ENCODE measurements at regions not wholly inside any gene's neighbourhood (a gene's known extent, or its start where the extent isn't known, plus 50 kb on each side); places are given as distances from the start of the nearest gene placed in this dataset.

GRCh38 chr17:79364315-79365094 is 246.3 kb downstream of the RBFOX3 start:
- TF ChIP-seq POLR2A (IDR thresholded peaks at IDR 0.05) (no peak), CTCF (IDR thresholded peaks at IDR 0.05) (no peak)
